H9 (cell line): ENCODE measurements at regions not wholly inside any gene's neighbourhood (a gene's known extent, or its start where the extent isn't known, plus 50 kb on each side); places are given as distances from the start of the nearest gene placed in this dataset.
"Not testable (repeated sequence)": the region's sequence is repeated elsewhere in the genome, so short reads cannot be mapped to it uniquely, and the experiment has no call there.

Experiments used
- DNase-seq: peaks from one replicate; pipeline ENCODE4 v3.0.0-alpha.2; 2017
- H2AFZ ChIP-seq: one replicate; pipeline ENCODE4 v1.6.1; 2013; ENCODE audit warnings: mild to moderate bottlenecking, low read length, control low read depth, moderate library complexity
- H2AK5ac ChIP-seq: 2 replicates; pipeline ENCODE4 v1.6.1; 2013; ENCODE audit warnings: low read length, control low read depth, mixed read lengths; ENCODE audit not compliant: insufficient read length
- H2BK120ac ChIP-seq: one replicate; pipeline ENCODE4 v1.6.1; 2013; ENCODE audit warnings: low read depth, mild to moderate bottlenecking, low read length, control low read depth, inconsistent platforms; ENCODE audit not compliant: poor library complexity, severe bottlenecking
- H2BK12ac ChIP-seq: 2 replicates; pipeline ENCODE4 v1.6.1; 2013; ENCODE audit warnings: low read length, control low read depth, mixed read lengths, low read depth; ENCODE audit not compliant: insufficient read length
- H2BK15ac ChIP-seq: 2 replicates; pipeline ENCODE4 v1.6.1; 2013; ENCODE audit warnings: low read depth, low read length, control low read depth
- H2BK20ac ChIP-seq: one replicate; pipeline ENCODE4 v1.6.1; 2013; ENCODE audit warnings: low read depth, mild to moderate bottlenecking, low read length, control low read depth, inconsistent platforms; ENCODE audit not compliant: poor library complexity, severe bottlenecking
- H2BK5ac ChIP-seq: 2 replicates; pipeline ENCODE4 v1.6.1; 2013; ENCODE audit warnings: low read length, control low read depth, mixed read lengths; ENCODE audit not compliant: insufficient read length
- H3K14ac ChIP-seq: 2 replicates; pipeline ENCODE4 v1.6.1; 2013; ENCODE audit warnings: low read length, control low read depth; ENCODE audit not compliant: insufficient read depth
- H3K18ac ChIP-seq: 2 replicates; pipeline ENCODE4 v1.6.1; 2013; ENCODE audit warnings: low read depth, mild to moderate bottlenecking, mixed read lengths, low read length, control low read depth; ENCODE audit not compliant: insufficient read length
- H3K23ac ChIP-seq: 2 replicates; pipeline ENCODE4 v1.6.1; 2013; ENCODE audit warnings: low read length, control low read depth, mixed read lengths, low read depth; ENCODE audit not compliant: insufficient read length
- H3K23me2 ChIP-seq: 2 replicates; pipeline ENCODE4 v1.6.1; 2013; ENCODE audit warnings: low read depth, mild to moderate bottlenecking, mixed read lengths, low read length, control low read depth; ENCODE audit not compliant: insufficient read length, poor library complexity, severe bottlenecking
- H3K27ac ChIP-seq: 2 replicates; pipeline ENCODE4 v1.5.1; 2013; ENCODE audit warnings: low read length, control low read depth, mixed read lengths, low read depth; ENCODE audit not compliant: insufficient read length
- H3K27me3 ChIP-seq: 2 replicates; pipeline ENCODE4 v1.6.1; 2013; ENCODE audit warnings: low read length, control low read depth, inconsistent platforms; ENCODE audit not compliant: insufficient read depth
- H3K4ac ChIP-seq: 2 replicates; pipeline ENCODE4 v1.6.1; 2013; ENCODE audit warnings: low read depth, mild to moderate bottlenecking, control low read depth, inconsistent platforms, low read length, moderate library complexity
- H3K4me1 ChIP-seq: 2 replicates; pipeline ENCODE4 v1.6.1; 2013; ENCODE audit warnings: low read length, control low read depth, inconsistent platforms; ENCODE audit not compliant: insufficient read depth
- H3K4me2 ChIP-seq: 2 replicates; pipeline ENCODE4 v1.6.1; 2013; ENCODE audit warnings: low read length, control low read depth, mixed read lengths; ENCODE audit not compliant: insufficient read length, insufficient read depth
- H3K56ac ChIP-seq: 2 replicates; pipeline ENCODE4 v1.6.1; 2013; ENCODE audit warnings: low read depth, mild to moderate bottlenecking, mixed read lengths, low read length, control low read depth; ENCODE audit not compliant: insufficient read length
- H3K79me1 ChIP-seq: 2 replicates; pipeline ENCODE4 v1.6.1; 2013; ENCODE audit warnings: low read depth, mild to moderate bottlenecking, moderate library complexity, low read length, control low read depth, inconsistent platforms; ENCODE audit not compliant: insufficient read depth, poor library complexity, severe bottlenecking
- H3K79me2 ChIP-seq: 2 replicates; pipeline ENCODE4 v1.6.1; 2013; ENCODE audit warnings: low read length, control low read depth, inconsistent platforms; ENCODE audit not compliant: insufficient read depth
- H3K9ac ChIP-seq: 2 replicates; pipeline ENCODE4 v1.6.1; 2013; ENCODE audit warnings: low read length, control low read depth, mixed read lengths; ENCODE audit not compliant: insufficient read length; ENCODE audit errors: extremely low read depth
- H3K9me3 ChIP-seq: one replicate; pipeline ENCODE4 v1.6.1; 2013; ENCODE audit warnings: low read depth, low read length, inconsistent platforms; ENCODE audit not compliant: control insufficient read depth
- H3T11ph ChIP-seq: one replicate; pipeline ENCODE4 v1.6.1; 2013; ENCODE audit warnings: mild to moderate bottlenecking, low read length, control low read depth, inconsistent platforms
- H4K20me1 ChIP-seq: one replicate; pipeline ENCODE4 v1.6.1; 2013; ENCODE audit not compliant: control insufficient read depth, insufficient read length, insufficient read depth
- H4K5ac ChIP-seq: 2 replicates; pipeline ENCODE4 v1.6.1; 2013; ENCODE audit warnings: low read depth, mild to moderate bottlenecking, mixed read lengths, low read length, control low read depth; ENCODE audit not compliant: insufficient read length
- H4K8ac ChIP-seq: replicated peaks from 2 replicates; pipeline ENCODE4 v1.6.1; 2013; ENCODE audit warnings: low read length, control low read depth, mixed read lengths, low read depth; ENCODE audit not compliant: insufficient read length
- H4K91ac ChIP-seq: 2 replicates; pipeline ENCODE4 v1.6.1; 2013; ENCODE audit warnings: low read depth, mild to moderate bottlenecking, moderate library complexity, mixed read lengths, low read length, control low read depth; ENCODE audit not compliant: insufficient read length
- H3K27ac Mint-ChIP-seq, 3 experiments: 2 replicates in 2 of 3; 3 replicates in 1 of 3; pipeline ENCODE4 v1.8.0; 2020 to 2021; ENCODE audit warnings: mixed read lengths in 3 of 3, mild to moderate bottlenecking in 1 of 3, moderate library complexity in 1 of 3
- H3K27me3 Mint-ChIP-seq: 2 replicates; pipeline ENCODE4 v1.8.0; 2021; ENCODE audit warnings: low read depth, mild to moderate bottlenecking, moderate library complexity, mixed read lengths
- H3K36me3 Mint-ChIP-seq, 3 experiments: 2 replicates in 2 of 3; 3 replicates in 1 of 3; pipeline ENCODE4 v1.8.0; 2020 to 2021; ENCODE audit warnings: low read depth in 3 of 3, mixed read lengths in 3 of 3; ENCODE audit not compliant: insufficient read depth in 1 of 3
- H3K4me1 Mint-ChIP-seq, 2 experiments: 2 replicates each; pipeline ENCODE4 v1.8.0; 2020; ENCODE audit warnings: mixed read lengths in 2 of 2
- H3K4me3 Mint-ChIP-seq, 2 experiments: 2 replicates in 1 of 2; 3 replicates in 1 of 2; pipeline ENCODE4 v1.8.0; 2020 to 2021; ENCODE audit warnings: mild to moderate bottlenecking in 2 of 2, mixed read lengths in 2 of 2, moderate library complexity in 1 of 2
- H3K9me3 Mint-ChIP-seq, 2 experiments: 2 replicates in 1 of 2; 3 replicates in 1 of 2; pipeline ENCODE4 v1.8.0; 2020; ENCODE audit warnings: mild to moderate bottlenecking in 2 of 2, mixed read lengths in 2 of 2, moderate library complexity in 1 of 2
- WGBS: extraction: QIAGEN DNeasy Blood & Tissue Kit; methylation state at CpG from one replicate; pipeline ENCODE4 v1.1.7; 2013; ENCODE audit warnings: missing lambda C conversion rate, low lambda C conversion rate, mixed read lengths; ENCODE audit not compliant: insufficient read length; ENCODE audit errors: extremely low coverage; 5-methylcytosine and 5-hydroxymethylcytosine counted together

DNA sequence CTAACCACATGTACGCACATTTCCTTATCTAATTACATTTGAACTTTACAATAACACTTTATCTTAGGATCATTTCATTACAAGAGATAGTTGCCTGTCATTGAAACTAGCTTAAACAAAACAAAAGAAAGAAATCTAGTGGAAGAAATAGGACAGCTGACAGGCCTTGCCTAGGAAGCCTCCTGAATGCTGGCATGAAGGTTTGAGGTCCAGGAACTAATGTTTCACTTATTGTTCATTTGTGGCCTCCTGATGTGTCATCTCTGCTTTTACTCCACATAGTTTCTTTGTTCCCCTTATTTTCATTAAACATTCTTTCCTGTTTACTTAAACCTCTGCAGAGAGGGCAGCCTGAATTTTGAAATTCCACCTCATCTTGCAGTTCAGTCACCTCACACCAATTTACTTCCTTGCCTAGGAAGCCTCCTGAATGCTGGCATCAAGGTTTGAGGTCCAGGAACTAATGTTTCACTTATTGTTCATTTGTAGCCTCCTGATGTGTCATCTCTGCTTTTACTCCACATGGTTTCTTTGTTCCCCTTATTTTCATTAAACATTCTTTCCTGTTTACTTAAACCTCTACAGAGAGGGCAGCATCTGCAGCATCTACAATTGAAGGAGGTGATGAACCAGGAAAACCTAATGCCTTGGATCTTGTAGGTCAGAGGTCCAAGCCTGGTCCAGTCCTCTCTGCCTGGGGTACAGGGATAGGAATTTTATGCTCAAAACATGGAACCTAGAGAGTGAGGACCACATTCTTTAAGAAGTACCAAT, 319.2 kb downstream of the SPATA31A1 start:
- not testable (repeated sequence) for H3K9ac ChIP-seq, DNase-seq, H3K27ac Mint-ChIP-seq, H3K36me3 Mint-ChIP-seq, H3K4me2 ChIP-seq, H3K4ac ChIP-seq, H3K79me2 ChIP-seq, H3K27me3 Mint-ChIP-seq, H3K27me3 ChIP-seq, H3K79me1 ChIP-seq, H2AK5ac ChIP-seq, H3K9me3 ChIP-seq, H2BK5ac ChIP-seq, H4K5ac ChIP-seq, H3K27ac ChIP-seq, H4K91ac ChIP-seq, H2BK120ac ChIP-seq, H4K8ac ChIP-seq, H3K9me3 Mint-ChIP-seq, H3K23me2 ChIP-seq, H4K20me1 ChIP-seq, H2BK12ac ChIP-seq, H2BK15ac ChIP-seq, H3K18ac ChIP-seq, H2BK20ac ChIP-seq, H3K56ac ChIP-seq, H3K4me1 Mint-ChIP-seq, H3K4me1 ChIP-seq, H3K14ac ChIP-seq, H3T11ph ChIP-seq, H2AFZ ChIP-seq, H3K4me3 Mint-ChIP-seq, H3K23ac ChIP-seq
- no CpG with 5 or more reads among the region's 1 CpG for WGBS

DNA sequence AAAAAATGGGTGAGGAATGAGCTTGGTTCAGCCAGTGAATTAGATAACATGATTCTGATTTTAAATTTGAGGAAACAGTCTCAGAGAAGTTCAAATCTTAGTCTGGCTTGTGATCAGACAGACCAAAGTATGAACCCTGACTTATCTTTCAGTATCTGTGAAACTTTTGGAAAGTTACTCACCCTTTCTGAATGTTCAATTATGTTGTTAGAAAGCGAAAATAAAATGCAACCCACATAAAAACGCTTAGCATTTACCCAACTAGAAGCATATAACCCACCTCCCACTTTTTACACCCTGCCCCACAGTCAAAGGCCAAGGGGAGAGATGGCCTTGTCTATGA, 319.7 kb downstream of the SPATA31A1 start:
- H2BK15ac ChIP-seq, H3K9ac ChIP-seq, H3K36me3 Mint-ChIP-seq, H2BK5ac ChIP-seq, DNase-seq, H3K27me3 Mint-ChIP-seq, H3K9me3 ChIP-seq, H3K18ac ChIP-seq, H4K8ac ChIP-seq, H3K14ac ChIP-seq, H2BK20ac ChIP-seq, H4K5ac ChIP-seq, H3K4ac ChIP-seq, H3K4me2 ChIP-seq, H2BK12ac ChIP-seq, H3K27me3 ChIP-seq, H3K23me2 ChIP-seq, H2BK120ac ChIP-seq, H3K27ac ChIP-seq, H3K4me1 ChIP-seq, H2AK5ac ChIP-seq, H4K91ac ChIP-seq, H4K20me1 ChIP-seq, H3K27ac Mint-ChIP-seq, H3K4me1 Mint-ChIP-seq, H3K9me3 Mint-ChIP-seq, H3K56ac ChIP-seq, H3K4me3 Mint-ChIP-seq, H3K23ac ChIP-seq, H3T11ph ChIP-seq, H3K79me1 ChIP-seq, H3K79me2 ChIP-seq, H2AFZ ChIP-seq: not testable (repeated sequence)
- whole genome bisulfite sequencing, result no CpG with 5 or more reads among the region's 2 CpGs
